ENCODE measurements at regions not wholly inside any gene's neighbourhood (a gene's known extent, or its start where the extent isn't known, plus 50 kb on each side); places are given as distances from the start of the nearest gene placed in this dataset.

GRCh38 chr22:23496445-23496833 is 83.7 kb downstream of the IGLL1 start:
- TF ChIP-seq EZH2 (optimal IDR thresholded peaks at IDR 0.05; ENCODE audit: low read depth, low read length) = no peak
- TF ChIP-seq, protein P1, sequence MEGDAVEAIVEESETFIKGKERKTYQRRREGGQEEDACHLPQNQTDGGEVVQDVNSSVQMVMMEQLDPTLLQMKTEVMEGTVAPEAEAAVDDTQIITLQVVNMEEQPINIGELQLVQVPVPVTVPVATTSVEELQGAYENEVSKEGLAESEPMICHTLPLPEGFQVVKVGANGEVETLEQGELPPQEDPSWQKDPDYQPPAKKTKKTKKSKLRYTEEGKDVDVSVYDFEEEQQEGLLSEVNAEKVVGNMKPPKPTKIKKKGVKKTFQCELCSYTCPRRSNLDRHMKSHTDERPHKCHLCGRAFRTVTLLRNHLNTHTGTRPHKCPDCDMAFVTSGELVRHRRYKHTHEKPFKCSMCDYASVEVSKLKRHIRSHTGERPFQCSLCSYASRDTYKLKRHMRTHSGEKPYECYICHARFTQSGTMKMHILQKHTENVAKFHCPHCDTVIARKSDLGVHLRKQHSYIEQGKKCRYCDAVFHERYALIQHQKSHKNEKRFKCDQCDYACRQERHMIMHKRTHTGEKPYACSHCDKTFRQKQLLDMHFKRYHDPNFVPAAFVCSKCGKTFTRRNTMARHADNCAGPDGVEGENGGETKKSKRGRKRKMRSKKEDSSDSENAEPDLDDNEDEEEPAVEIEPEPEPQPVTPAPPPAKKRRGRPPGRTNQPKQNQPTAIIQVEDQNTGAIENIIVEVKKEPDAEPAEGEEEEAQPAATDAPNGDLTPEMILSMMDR (IDR thresholded peaks at IDR 0.05; ENCODE audit: low read length) = no peak
- no peak for TF ChIP-seq EZH2phosphoT487 (IDR thresholded peaks at IDR 0.05; ENCODE audit: low read length)
